ENCODE measurements at regions not wholly inside any gene's neighbourhood (a gene's known extent, or its start where the extent isn't known, plus 50 kb on each side); places are given as distances from the start of the nearest gene placed in this dataset.

- Histone ChIP-seq H3K27ac (replicated peaks) (no peak overlapping the region), H3K4me3 (replicated peaks; ENCODE audit: insufficient read depth, low read length) (no peak overlapping the region), H3K27me3 (ENCODE audit: insufficient read depth, poor library complexity, severe bottlenecking) (no peaks in the 10 kb centered on the region)
- peak in 1 of 2 experiments; percentile 35 for DNase-seq (ENCODE audit: low read depth in 1 of 2, low spot score in 1 of 2)
- TF ChIP-seq SPI1 (IDR thresholded peaks at IDR 0.05; ENCODE audit: borderline replicate concordance, low read depth): no peak
- no peak for TF ChIP-seq REST (IDR thresholded peaks at IDR 0.05; ENCODE audit: insufficient replicate concordance, low read depth)
- TF ChIP-seq CTCF (IDR thresholded peaks at IDR 0.05; ENCODE audit: insufficient read depth, low read length): no peak
- no peak for TF ChIP-seq GABPA (IDR thresholded peaks at IDR 0.05; ENCODE audit: low read depth)
- TF ChIP-seq POLR2AphosphoS5 (IDR thresholded peaks at IDR 0.05; ENCODE audit: low read depth): no peak
These were observed 53.3 kb upstream of the PRDM11 start for GRCh38 chr11:45092901-45093760.

GRCh38 chr11:45093761-45094455 is 52.5 kb upstream of the PRDM11 start:
- Histone ChIP-seq H3K27ac (replicated peaks) (no peak overlapping the region), H3K4me3 (replicated peaks; ENCODE audit: insufficient read depth, low read length) (no peak overlapping the region), H3K27me3 (ENCODE audit: insufficient read depth, poor library complexity, severe bottlenecking) (no peaks in the 10 kb centered on the region)
- DNase-seq (ENCODE audit: low read depth in 1 of 2, low spot score in 1 of 2): no peak
- TF ChIP-seq CTCF (IDR thresholded peaks at IDR 0.05; ENCODE audit: insufficient read depth, low read length) (no peak), GABPA (IDR thresholded peaks at IDR 0.05; ENCODE audit: low read depth) (no peak), REST (IDR thresholded peaks at IDR 0.05; ENCODE audit: insufficient replicate concordance, low read depth) (no peak), POLR2AphosphoS5 (IDR thresholded peaks at IDR 0.05; ENCODE audit: low read depth) (no peak), SPI1 (IDR thresholded peaks at IDR 0.05; ENCODE audit: borderline replicate concordance, low read depth) (no peak)

GRCh38 chr11:45094958-45095690 is 51.3 kb upstream of the PRDM11 start:
- no peak overlapping the region for H3K27ac ChIP-seq (replicated peaks)
- DNase-seq (ENCODE audit: low read depth in 1 of 2, low spot score in 1 of 2): no peak
- H3K4me3 ChIP-seq (replicated peaks; ENCODE audit: insufficient read depth, low read length): no peak overlapping the region
- no peak for TF ChIP-seq GABPA (IDR thresholded peaks at IDR 0.05; ENCODE audit: low read depth)
- TF ChIP-seq CTCF (IDR thresholded peaks at IDR 0.05; ENCODE audit: insufficient read depth, low read length): no peak
- TF ChIP-seq REST (IDR thresholded peaks at IDR 0.05; ENCODE audit: insufficient replicate concordance, low read depth): no peak
- no peak for TF ChIP-seq SPI1 (IDR thresholded peaks at IDR 0.05; ENCODE audit: borderline replicate concordance, low read depth)
- no peak for TF ChIP-seq POLR2AphosphoS5 (IDR thresholded peaks at IDR 0.05; ENCODE audit: low read depth)
- H3K27me3 ChIP-seq (ENCODE audit: insufficient read depth, poor library complexity, severe bottlenecking): peaks cover 3% of the 10 kb centered on the region

Measured in HL-60 (cell line).